ENCODE measurements at regions not wholly inside any gene's neighbourhood (a gene's known extent, or its start where the extent isn't known, plus 50 kb on each side); places are given as distances from the start of the nearest gene placed in this dataset.

- peak; percentile 7 for DNase-seq (ENCODE audit: low read depth)
These were observed 383.3 kb downstream of the IPMK start for GRCh38 chr10:57884407-57884806.

GRCh38 chr10:57880446-57881227 is 387.1 kb downstream of the IPMK start:
- DNase-seq (ENCODE audit: low read depth): peak; percentile 4

- no peak for DNase-seq (ENCODE audit: low read depth)
These were observed 392.9 kb downstream of the IPMK start for GRCh38 chr10:57874810-57875209.

- DNase-seq (ENCODE audit: low read depth): no peak
These were observed 400.5 kb downstream of the IPMK start for GRCh38 chr10:57867241-57867640.

- DNase-seq (ENCODE audit: low read depth): no peak
These were observed 402.7 kb downstream of the IPMK start for GRCh38 chr10:57864765-57865680.

- peak; percentile 24 for DNase-seq (ENCODE audit: low read depth)
These were observed 417.9 kb downstream of the IPMK start for GRCh38 chr10:57849691-57850357.

GRCh38 chr10:57846307-57847065 is 421.2 kb downstream of the IPMK start:
- peak; percentile 69 for DNase-seq (ENCODE audit: low read depth)

- DNase-seq (ENCODE audit: low read depth): no peak
These were observed 423.2 kb downstream of the IPMK start for GRCh38 chr10:57844387-57844998.

GRCh38 chr10:57830877-57831560 is 436.7 kb downstream of the IPMK start:
- no peak for DNase-seq (ENCODE audit: low read depth)

GRCh38 chr10:57825015-57825414 is 442.7 kb downstream of the IPMK start:
- no peak for DNase-seq (ENCODE audit: low read depth)

GRCh38 chr10:57823398-57823797 is 444.3 kb downstream of the IPMK start:
- no peak for DNase-seq (ENCODE audit: low read depth)

- DNase-seq (ENCODE audit: low read depth): no peak
These were observed 444.7 kb downstream of the IPMK start for GRCh38 chr10:57822965-57823364.

GRCh38 chr10:57818522-57818921 is 449.2 kb downstream of the IPMK start:
- DNase-seq (ENCODE audit: low read depth): no peak

- DNase-seq (ENCODE audit: low read depth): no peak
These were observed 450.0 kb downstream of the IPMK start for GRCh38 chr10:57817741-57818140.

- no peak for DNase-seq (ENCODE audit: low read depth)
These were observed 451.7 kb downstream of the IPMK start for GRCh38 chr10:57815949-57816348.

- DNase-seq (ENCODE audit: low read depth): no peak
These were observed 457.7 kb downstream of the IPMK start for GRCh38 chr10:57809961-57810360.

- DNase-seq (ENCODE audit: low read depth): no peak
These were observed 459.8 kb downstream of the IPMK start for GRCh38 chr10:57807906-57808305.

GRCh38 chr10:57806675-57807074 is 461.0 kb downstream of the IPMK start:
- no peak for DNase-seq (ENCODE audit: low read depth)

- no peak for DNase-seq (ENCODE audit: low read depth)
These were observed 468.1 kb downstream of the IPMK start for GRCh38 chr10:57799625-57800024.

- DNase-seq (ENCODE audit: low read depth): no peak
These were observed 468.9 kb downstream of the IPMK start for GRCh38 chr10:57798830-57799229.

All from myocyte (in vitro differentiated cells).